ENCODE measurements at regions not wholly inside any gene's neighbourhood (a gene's known extent, or its start where the extent isn't known, plus 50 kb on each side); places are given as distances from the start of the nearest gene placed in this dataset.

- no peak for TF ChIP-seq CTCF (IDR thresholded peaks at IDR 0.05; ENCODE audit: control extremely low read depth, extremely low read depth)
- Histone ChIP-seq H3K4me3 (no peak overlapping the region), H3K36me3 (ENCODE audit: control insufficient read depth in 4 of 4, insufficient read depth in 4 of 4, low read length in 4 of 4) (no peaks in the 10 kb centered on the region), H3K9me3 (ENCODE audit: control insufficient read depth in 4 of 4, insufficient read depth in 3 of 4, low read length in 3 of 4) (no peaks in the 10 kb centered on the region), H3K27me3 (ENCODE audit: control insufficient read depth in 3 of 3, insufficient read depth in 3 of 3, low read length in 2 of 3) (no peaks in the 10 kb centered on the region), H3K9ac (ENCODE audit: insufficient read depth in 1 of 2, low read length in 2 of 2) (no peak overlapping the region), H3K4me1 (ENCODE audit: control insufficient read depth in 5 of 5, insufficient read depth in 5 of 5, low read length in 5 of 5) (no peaks in the 10 kb centered on the region), H3K27ac (ENCODE audit: low read depth in 1 of 2, low read length in 1 of 2) (no peak overlapping the region)
- WGBS, 2 donors: 77 to 87% methylated on average over 3 of the region's 3 CpGs
- no peak for DNase-seq
- no peak for ATAC-seq (ENCODE audit: insufficient read depth, low FRiP score)
These were observed 105.5 kb upstream of the TSLP start for GRCh38 chr5:110965773-110966581.

GRCh38 chr5:110968246-110969005 is 103.1 kb upstream of the TSLP start:
- 68 to 83% methylated on average over 4 of the region's 4 CpGs for WGBS, 2 donors
- DNase-seq: no peak
- H3K27ac ChIP-seq (ENCODE audit: low read depth in 1 of 2, low read length in 1 of 2): no peak overlapping the region
- no peak overlapping the region for H3K4me3 ChIP-seq
- no peaks in the 10 kb centered on the region for H3K36me3 ChIP-seq (ENCODE audit: control insufficient read depth in 4 of 4, insufficient read depth in 4 of 4, low read length in 4 of 4)
- TF ChIP-seq CTCF (IDR thresholded peaks at IDR 0.05; ENCODE audit: control extremely low read depth, extremely low read depth): no peak
- ATAC-seq (ENCODE audit: insufficient read depth, low FRiP score): no peak
- H3K27me3 ChIP-seq (ENCODE audit: control insufficient read depth in 3 of 3, insufficient read depth in 3 of 3, low read length in 2 of 3): no peaks in the 10 kb centered on the region
- no peak overlapping the region for H3K9ac ChIP-seq (ENCODE audit: insufficient read depth in 1 of 2, low read length in 2 of 2)
- no peaks in the 10 kb centered on the region for H3K9me3 ChIP-seq (ENCODE audit: control insufficient read depth in 4 of 4, insufficient read depth in 3 of 4, low read length in 3 of 4)
- H3K4me1 ChIP-seq (ENCODE audit: control insufficient read depth in 5 of 5, insufficient read depth in 5 of 5, low read length in 5 of 5): no peaks in the 10 kb centered on the region

- Histone ChIP-seq H3K27me3 (ENCODE audit: control insufficient read depth in 3 of 3, insufficient read depth in 3 of 3, low read length in 2 of 3) (no peaks in the 10 kb centered on the region), H3K27ac (ENCODE audit: low read depth in 1 of 2, low read length in 1 of 2) (no peak overlapping the region), H3K4me3 (no peak overlapping the region), H3K36me3 (ENCODE audit: control insufficient read depth in 4 of 4, insufficient read depth in 4 of 4, low read length in 4 of 4) (no peaks in the 10 kb centered on the region), H3K9me3 (ENCODE audit: control insufficient read depth in 4 of 4, insufficient read depth in 3 of 4, low read length in 3 of 4) (no peaks in the 10 kb centered on the region), H3K9ac (ENCODE audit: insufficient read depth in 1 of 2, low read length in 2 of 2) (no peak overlapping the region), H3K4me1 (ENCODE audit: control insufficient read depth in 5 of 5, insufficient read depth in 5 of 5, low read length in 5 of 5) (no peaks in the 10 kb centered on the region)
- DNase-seq: no peak
- no peak for TF ChIP-seq CTCF (IDR thresholded peaks at IDR 0.05; ENCODE audit: control extremely low read depth, extremely low read depth)
- no peak for ATAC-seq (ENCODE audit: insufficient read depth, low FRiP score)
- WGBS, 2 donors: 60 to 69% methylated on average over 3 of the region's 3 CpGs
These were observed 102.0 kb upstream of the TSLP start for GRCh38 chr5:110969502-110969901.
